Embryonic facial prominence (tissue), 1 donor: ENCODE measurements at regions not wholly inside any gene's neighbourhood (a gene's known extent, or its start where the extent isn't known, plus 50 kb on each side); places are given as distances from the start of the nearest gene placed in this dataset.
"Not testable (repeated sequence)": the region's sequence is repeated elsewhere in the genome, so short reads cannot be mapped to it uniquely, and the experiment has no call there.

Source experiments
- DNase-seq: peaks from one replicate; pipeline ENCODE4 v3.0.0-alpha.2; 2016; ENCODE audit errors: extremely low spot score

DNA sequence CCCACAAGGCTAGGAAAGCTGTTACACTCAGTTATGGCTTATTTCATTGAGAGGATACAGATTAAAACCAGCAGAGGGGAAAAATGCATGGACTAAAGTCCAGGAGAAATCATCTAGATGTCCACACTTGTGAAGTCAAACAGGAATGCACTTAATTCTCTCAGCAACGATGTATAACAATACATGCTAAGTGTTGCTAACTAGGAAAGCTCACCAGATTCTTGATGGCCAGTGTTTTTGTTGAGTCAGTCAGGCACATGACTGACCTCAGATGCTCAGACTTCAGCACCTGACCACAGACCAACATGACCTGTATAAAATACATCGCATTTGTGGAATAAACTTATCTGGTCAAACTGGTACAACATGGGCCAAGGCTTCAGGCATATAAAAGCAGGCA is 470.2 kb upstream of the PRR20A start:
- no peak for DNase-seq

DNA sequence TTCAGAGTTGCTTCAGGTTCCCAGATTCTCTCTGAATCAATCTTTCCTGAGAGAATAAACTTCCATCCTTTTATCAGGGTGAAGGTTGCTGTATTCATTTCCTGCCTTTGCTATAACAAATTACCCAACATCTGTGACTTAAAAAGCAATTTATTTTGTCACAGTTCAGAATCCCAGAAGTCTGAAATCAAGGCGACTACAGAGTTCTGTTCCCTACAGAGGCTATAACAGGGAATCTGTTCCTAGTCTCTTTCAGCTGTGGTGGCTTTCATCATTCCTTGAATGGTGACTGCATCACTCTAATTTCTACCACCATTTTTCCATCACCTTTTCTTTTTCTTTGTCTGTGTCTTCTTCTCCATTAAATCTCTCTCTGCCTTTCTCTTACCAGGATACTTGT is 459.3 kb upstream of the PRR20A start:
- no peak for DNase-seq

DNA sequence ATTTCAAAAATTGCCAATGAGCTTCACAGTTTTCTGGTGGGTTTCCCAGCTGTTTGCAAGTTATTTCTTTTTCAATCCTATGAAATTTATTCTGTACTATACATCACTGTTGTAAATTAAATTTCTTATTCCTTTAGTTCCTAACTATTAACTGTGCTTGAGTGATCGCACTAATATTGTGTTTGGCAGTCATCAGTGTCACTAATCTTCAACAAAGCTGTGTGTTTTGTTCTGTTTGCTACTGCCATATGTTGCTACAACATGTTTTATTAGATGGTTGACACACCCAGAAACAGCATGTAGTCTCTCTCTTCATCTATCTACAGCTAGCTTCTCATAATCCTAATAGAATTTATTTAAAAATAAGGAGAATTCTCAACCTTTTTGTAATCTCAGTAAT is 453.6 kb upstream of the PRR20A start:
- no peak for DNase-seq

DNA sequence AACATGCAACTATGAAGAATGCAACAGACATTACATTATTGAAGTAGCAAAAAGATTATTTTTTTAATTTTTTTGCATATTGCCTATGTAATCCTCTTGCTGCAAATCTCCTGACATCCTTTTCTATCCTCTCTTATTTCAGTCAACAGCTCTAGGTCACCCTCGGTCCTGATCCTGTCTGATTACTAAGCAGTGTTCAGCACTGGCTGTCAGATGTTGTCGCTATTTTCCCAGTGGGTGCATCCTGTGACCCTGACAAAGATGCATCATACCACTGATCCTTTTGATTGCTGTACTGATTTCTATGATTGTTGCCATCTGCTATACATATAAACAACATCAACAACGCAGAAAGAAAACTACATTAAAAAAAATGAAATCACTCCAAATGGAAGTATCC is 443.7 kb upstream of the PRR20A start:
- no peak for DNase-seq

DNA sequence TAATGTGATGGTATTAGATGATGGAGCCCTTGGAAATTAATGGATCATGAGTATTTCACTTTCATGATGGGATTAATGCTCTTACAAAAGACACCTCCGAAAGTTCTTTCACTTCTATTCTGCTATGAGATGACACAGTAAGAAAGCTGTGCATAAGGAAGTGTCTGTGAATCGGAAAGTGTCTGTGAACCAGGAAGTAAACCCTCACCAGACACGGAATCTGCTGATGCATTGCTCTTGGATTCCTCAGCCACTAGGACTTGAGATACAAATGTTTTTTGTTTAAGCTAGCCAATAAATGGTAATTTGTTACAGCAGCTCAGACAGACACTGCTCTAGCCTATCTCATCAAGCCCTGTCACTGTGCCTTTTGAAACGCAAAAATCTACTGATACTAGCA is 440.4 kb upstream of the PRR20A start:
- no peak for DNase-seq

DNA sequence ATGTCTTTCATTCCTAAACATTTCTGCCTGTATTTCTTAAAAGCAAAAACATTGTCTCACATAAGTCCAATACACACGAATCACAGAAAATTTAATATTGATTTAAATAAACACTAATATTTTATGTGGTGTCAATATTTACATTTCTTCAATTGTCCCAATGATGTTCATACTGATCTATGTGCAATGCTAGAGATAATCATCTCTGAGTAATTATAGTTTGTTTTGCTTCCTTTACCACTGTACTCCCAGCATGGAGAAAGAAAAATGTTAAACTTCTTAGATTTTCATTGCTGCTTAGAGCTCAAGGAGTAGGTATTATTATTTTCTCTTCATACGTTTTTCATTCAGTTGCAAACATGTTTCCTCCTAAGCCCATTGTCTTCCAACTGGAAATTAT is 434.2 kb upstream of the PRR20A start:
- no peak for DNase-seq

DNA sequence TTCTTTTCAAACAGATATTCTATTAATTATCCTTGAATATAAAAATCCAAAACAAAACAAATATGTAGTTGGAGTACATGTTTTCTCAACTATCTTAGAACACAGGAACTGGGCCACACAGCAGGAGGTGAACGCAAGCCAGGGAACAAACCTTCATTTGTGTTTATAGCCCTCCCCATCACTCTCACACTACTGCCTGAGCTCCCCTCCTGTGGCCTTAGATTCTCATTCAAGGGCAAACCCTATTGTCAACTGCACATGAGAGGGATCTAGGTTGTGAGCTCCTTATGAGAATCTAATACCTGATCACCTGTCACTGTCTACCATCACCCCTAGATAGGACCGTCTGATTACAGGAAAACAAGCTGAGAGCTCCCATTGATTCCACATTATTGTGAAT is 427.1 kb upstream of the PRR20A start:
- DNase-seq = no peak

DNA sequence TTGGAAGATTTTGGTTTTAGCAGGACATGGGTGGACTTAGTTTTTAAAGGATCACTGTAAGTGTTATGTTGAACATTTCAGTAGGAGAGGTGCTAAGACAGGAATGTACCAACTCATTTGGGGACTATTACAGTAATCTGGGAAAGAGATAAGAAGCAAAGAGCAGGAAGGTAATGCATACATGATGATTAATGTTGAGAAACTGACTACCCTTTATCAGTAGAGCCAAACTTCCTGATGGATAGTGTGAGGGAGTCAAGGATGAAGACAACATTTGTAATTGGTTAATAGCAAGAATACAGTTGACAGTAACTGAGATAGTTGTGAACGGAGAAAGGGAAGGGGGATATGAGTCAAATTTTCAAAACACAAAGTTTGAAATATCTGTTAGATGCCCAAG is 421.9 kb upstream of the PRR20A start:
- DNase-seq = no peak

DNA sequence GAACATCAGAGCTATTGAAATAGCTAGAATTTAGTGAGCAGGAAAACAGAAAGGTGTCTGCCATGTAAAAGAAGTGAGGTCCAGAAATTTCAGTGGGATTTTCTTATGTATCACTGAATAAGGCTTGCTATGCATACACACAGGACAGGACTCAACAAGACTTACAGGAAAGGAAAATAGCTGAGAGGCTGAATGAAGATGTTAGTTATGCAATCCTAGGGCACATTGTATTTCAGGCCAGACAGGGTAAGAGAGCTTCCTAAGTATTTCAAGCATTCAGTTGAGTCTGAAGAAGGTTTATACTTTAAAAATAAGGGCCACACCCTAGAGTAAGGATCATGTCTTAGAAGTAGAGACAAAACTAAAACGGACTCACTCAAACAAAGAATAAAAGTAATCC is 419.9 kb upstream of the PRR20A start:
- DNase-seq = no peak

DNA sequence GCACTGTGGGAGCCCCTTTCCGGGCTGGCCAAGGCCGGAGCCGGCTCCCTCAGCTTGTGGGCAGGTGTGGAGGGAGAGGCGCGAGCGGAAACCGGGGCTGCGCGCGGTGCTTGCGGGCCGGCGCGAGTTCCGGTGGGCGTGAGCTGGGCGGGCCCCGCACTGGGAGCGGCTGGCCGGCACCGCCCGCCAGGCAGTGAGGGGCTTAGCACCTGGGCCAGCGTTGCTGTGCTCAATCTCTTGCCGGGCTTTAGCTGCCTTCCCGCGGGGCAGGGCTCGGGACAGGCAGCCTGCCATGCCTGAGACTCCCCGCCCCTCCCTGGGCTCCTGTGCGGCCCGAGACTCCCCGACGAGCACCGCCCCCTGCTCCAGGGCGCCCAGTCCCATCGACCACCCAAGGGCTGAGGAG is 405.2 kb upstream of the PRR20A start:
- no peak for DNase-seq

DNA sequence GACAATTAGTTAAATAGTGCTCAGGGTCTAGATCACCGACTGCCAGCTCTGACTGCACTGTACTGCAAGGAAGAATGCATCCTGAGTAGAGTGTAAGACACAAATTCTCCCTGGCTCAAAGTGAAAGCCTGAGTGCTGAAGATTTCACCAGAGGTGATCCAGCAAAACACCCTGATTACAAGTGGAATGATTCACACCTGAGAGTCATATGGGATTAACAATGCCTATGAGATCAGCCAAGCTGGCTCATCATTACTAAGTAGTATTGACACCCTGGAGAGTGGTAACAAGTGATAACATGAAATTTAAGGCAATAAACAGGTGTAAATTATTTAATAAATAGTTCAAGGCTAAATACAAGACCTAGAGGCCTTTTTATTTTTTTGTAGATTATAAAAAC is 403.8 kb upstream of the PRR20A start:
- DNase-seq = no peak

DNA sequence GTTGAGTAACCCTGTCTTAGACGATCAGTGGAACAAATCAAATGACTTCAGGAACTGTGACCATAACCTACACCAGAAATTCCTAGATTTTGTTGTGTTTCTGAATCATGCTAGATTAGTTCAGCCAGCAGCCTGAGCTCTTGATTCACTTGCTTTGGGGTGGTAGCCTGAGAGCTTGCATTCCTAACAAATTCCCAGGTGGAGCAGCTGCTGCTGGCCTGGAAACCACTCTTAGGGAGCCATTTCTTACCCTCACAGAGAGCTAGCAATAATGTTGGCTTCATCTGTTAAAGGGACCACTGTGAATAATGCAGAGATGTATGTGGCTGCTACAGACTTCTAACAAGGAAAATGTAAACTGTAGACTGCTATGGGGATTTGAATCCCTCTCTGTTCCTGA is 388.1 kb upstream of the PRR20A start:
- DNase-seq = no peak

DNA sequence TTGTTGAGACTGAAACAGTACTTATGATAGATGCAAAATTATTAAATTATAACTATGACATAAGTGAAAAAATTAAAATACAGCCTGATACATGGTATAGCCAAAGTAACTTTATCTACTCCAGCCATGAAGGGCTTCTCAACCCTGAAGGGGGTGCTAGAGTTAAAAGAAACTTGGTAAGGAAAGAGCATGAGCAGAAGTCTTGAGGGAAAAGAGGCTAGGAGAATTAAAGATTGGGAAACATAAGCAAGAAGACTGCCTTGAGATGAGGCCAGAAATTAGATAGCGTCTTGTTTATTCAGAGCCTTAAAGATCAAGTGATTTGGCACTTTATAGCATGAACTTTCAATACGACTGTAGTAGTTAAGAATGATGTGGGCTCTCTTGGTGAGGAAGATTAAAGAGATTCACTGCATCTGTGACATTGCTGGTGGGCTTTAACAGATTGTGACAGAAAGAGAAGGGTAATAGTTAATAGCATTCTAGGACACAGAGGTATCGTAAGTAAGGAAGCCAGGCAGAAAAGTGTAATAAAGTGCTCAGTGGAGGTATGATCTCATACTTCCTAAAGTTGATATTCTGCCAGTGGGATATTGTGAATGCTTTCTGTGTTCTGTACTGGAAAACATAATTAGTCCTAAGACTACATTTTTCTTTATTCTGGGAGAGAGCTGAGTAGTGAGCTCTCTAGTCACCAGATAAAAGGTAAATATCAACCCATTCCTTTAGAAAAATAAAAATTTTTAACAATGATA is 385.4 kb upstream of the PRR20A start:
- no peak for DNase-seq

DNA sequence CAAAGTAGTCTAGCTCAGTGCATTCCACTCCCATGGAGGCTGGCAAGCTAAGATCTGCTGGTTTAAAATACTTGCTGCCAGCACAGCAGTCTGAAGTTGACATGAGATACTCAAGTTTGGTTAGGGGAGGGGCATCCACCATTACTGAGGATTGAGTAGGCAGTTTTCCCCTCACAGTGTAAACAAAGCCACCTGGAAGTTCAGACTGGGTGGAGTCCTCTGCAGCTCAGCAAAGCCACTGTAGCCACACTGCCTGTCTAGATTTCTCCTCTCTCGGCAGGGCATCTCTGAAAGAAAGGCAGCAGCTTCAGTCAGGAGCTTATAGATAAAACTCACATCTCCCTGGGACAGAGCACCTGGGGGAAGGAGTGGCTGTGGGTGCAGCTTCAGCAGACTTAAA is 377.4 kb upstream of the PRR20A start:
- not testable (repeated sequence) for DNase-seq

DNA sequence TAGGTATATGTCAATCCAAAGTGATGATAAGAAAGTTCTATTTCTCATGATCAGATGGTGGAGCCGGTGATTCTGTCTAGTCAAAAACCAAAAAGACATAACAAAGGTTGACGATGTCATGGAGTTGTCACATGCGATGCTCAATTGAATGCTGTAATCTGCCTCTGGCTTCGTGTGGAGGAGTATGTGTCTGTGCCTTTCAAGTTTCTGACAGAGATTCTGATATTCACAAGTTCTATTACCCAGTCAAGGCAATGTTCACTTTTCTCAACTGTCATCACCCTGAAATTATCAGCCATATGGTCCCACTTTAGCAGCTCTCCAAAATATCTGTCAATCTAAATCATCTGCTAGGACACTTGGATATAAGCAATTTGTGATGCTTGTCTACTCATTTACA is 367.6 kb upstream of the PRR20A start:
- no peak for DNase-seq

DNA sequence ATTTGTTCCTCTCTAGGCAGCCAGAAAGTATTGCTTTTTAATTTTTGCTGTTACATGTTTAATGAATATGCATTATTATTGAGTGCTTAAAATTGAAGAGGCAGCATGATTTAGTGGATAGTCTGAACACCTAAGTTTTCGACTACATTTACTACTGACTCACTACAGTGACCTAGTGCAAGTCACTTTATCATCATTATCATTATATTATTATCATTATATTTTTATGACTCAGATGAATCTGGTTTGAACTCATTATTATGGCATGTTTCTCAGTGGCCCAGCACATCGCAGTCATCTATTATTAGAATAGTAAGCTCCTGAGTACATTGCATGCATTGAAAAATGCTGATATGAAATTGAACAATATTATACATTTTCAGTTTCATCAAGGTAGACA is 351.2 kb upstream of the PRR20A start:
- DNase-seq = no peak

DNA sequence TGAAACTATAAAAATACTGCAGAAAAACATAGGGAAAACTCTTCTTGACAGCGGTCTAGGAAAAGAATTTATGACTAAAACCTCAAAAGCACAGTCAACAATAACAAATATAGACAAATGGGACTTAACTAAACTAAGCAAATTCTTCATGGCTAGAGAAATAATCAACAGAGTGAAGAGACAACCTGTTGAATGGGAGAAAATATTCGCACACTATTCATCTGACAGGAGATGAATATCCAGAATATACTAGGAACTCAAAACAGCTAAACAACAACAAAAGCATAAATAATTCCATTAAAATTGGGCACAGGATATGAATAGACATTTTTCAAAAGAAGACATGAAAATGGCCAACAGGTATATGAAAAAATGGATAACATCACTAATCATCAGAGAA is 303.6 kb upstream of the PRR20A start:
- DNase-seq = no peak

DNA sequence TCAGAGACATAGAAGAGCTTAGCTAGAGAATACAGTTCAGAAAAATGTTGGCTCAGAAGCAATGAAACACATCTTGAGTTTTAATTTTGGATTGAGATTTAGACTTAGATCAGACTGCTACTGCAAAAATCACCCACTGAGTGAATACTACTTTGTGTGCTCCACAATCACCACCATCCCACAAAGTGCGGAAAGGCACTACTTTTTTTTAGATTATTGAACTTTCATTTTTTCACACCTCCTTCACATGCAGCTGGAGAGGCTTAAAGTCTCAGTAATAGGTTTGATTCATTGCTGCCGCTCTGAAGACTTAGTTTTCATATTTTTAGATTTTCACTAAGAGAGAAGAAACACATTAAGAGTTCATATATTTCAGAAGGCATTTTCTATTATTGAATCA is 289.9 kb upstream of the PRR20A start:
- DNase-seq = no peak

DNA sequence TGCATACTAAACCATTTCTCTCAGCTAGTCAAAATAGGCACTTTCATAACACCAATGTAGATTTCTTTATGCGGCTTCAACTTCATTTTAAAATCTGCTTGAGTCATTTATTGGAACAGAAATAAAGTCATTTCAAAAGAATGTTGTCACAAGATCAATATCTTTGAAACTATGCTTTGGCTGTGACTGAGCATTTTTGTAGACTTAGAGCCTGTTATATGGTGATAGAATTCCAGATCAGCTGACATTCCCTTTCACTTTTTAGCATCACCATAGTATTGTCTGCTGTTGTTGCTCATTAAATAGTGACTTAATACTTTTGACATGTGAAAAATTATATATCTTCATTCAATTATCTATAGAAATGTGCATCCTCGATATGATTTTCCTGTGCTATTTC is 279.2 kb upstream of the PRR20A start:
- DNase-seq = no peak

DNA sequence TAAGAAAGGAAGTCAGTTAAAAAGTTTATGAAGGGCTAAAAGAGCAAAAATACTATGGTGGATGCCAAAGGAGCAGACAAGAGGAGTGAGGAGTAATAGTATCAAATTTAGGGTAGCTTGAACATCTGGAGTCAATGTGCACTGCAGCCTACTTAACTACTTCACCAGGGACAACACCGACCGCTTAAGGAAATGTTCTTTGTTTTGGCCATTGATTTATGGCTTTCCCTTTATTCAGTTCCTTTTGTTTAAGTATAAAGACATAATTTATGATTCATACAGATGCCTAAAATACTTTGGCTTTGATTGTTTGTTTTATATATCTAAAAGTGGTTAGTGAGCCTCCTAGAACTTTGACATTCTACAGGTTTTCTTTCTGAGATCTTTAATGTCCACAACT is 276.3 kb upstream of the PRR20A start:
- DNase-seq = no peak

DNA sequence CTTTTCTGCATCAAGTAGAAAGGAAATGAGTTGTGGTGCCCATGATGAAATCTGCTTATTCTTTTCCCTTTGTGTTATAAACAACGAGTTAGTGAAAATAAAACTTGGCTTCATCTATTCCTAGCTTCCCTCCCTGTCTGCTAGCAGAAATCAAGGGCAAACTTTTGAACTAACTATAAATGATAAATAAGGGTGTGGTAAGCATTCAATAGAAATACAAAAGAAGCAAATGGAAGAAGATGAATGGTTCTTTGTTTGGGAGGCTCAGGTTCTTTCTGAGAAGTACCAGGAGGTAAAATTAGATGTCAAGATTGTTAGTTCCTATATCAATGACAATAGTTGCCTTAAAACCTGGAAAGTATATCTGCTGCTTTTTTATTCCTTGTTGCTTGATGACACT is 275.3 kb upstream of the PRR20A start:
- no peak for DNase-seq

DNA sequence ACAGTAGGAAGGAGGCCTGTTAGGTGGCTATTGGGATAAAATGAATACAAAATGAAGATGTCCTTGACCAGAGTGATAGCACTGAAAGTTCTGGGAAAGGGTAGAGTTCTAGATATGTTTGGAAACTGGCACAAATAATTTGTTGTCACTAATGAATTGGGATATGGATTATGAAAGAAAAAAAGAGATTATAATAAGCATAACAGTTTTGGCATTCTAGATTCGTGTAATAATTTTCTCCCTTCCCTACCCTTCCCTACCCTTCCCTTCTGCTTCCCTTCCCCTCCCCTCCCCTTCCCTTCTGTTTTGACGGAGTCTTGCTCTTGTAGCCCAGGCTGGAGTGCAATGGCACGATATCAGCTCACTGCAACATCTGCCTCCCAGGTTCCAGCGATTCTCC is 271.0 kb upstream of the PRR20A start:
- no peak for DNase-seq

DNA sequence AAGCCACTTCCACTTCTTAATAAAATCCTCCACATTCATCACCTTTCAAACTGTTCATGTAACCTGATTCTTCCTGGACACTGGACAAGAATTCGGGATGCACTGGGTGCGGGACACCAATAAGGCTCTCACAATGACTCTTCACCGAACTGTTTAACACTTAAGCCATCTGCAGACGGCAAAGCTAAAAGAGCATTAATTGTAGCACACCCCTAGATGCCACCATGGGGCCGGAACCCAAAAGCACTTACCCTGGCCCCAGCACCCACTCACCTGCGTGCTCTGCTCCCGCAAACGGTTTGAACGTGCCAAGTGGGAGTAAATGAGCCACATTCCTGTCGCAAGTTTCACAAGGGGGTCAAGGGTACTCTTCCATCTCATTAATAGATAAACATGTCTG is 254.3 kb upstream of the PRR20A start:
- no peak for DNase-seq

DNA sequence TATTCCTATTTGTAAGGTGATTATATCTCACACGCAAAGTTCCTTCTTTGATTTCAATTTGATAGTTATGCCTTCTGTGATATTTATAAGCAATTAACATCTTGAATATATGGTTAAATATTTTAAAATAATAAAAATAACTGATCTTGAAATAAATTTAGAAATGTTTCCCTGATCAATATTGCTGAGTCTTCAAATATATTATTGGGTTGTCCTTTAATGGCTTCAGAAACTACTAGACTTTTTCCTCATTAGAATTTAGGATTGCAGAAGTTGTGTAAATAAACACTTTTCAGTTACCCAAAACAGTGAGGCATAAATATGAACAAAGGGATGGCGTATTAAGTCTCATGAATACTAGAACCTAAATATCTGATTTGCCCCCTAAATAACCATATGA is 252.3 kb upstream of the PRR20A start:
- no peak for DNase-seq
